BLaER1 treated with 17β-estradiol and CSF1 and Interleukin-3, amounts not matched to agents 10 nM and 100 nM (cell line): ENCODE measurements at regions not wholly inside any gene's neighbourhood (a gene's known extent, or its start where the extent isn't known, plus 50 kb on each side); places are given as distances from the start of the nearest gene placed in this dataset.
A peak's percentile ranks its signal among the peaks of the same experiment; 100 is the strongest.

Source experiments
- H3K27ac ChIP-seq, 11 experiments: shearing (Covaris generic); formaldehyde crosslinking; 2 replicates each; pipeline ENCODE4 v1.8.1; 2022
- H3K27me3 ChIP-seq, 11 experiments: shearing (Covaris generic); formaldehyde crosslinking; 2 replicates each; pipeline ENCODE4 v1.8.1; 2022
- H3K36me3 ChIP-seq, 11 experiments: shearing (Covaris generic); formaldehyde crosslinking; 2 replicates each; pipeline ENCODE4 v1.8.1; 2022
- H3K4me1 ChIP-seq, 10 experiments: shearing (Covaris generic); formaldehyde crosslinking; 2 replicates each; pipeline ENCODE4 v1.8.1; 2022
- H3K4me2 ChIP-seq, 11 experiments: shearing (Covaris generic); formaldehyde crosslinking; 2 replicates each; pipeline ENCODE4 v1.8.1; 2022
- H3K4me3 ChIP-seq, 10 experiments: shearing (Covaris generic); formaldehyde crosslinking; 2 replicates each; pipeline ENCODE4 v1.8.1; 2022
- H3K9ac ChIP-seq, 11 experiments: shearing (Covaris generic); formaldehyde crosslinking; 2 replicates each; pipeline ENCODE4 v1.8.1; 2022
- H3K9me3 ChIP-seq, 11 experiments: shearing (Covaris generic); formaldehyde crosslinking; replicated peaks in 1 of 11; 2 replicates each; pipeline ENCODE4 v1.8.1; 2022
- H4K20me1 ChIP-seq, 11 experiments: shearing (Covaris generic); formaldehyde crosslinking; 2 replicates each; pipeline ENCODE4 v1.8.1; 2022
- Cebpa-rat ChIP-seq, 11 experiments: shearing (Covaris generic); IDR thresholded peaks; 2 replicates each; pipeline ENCODE4 v1.8.1; 2022

- H3K36me3 ChIP-seq, result no peaks in the 10 kb centered on the region
- no peak overlapping the region for H3K27ac ChIP-seq
- H3K9me3 ChIP-seq, result peaks cover 0 to 35% (median 4%) of the 10 kb centered on the region in 11 experiments; a peak in 12 of 22 replicates
- H4K20me1 ChIP-seq, result no peaks in the 10 kb centered on the region
- no peak overlapping the region for H3K4me3 ChIP-seq
- peaks cover 0 to 4% (median 0%) of the 10 kb centered on the region in 10 experiments; a peak in 3 of 20 replicates for H3K4me1 ChIP-seq
- no peak for TF ChIP-seq Cebpa-rat (IDR thresholded peaks at IDR 0.05)
- H3K27me3 ChIP-seq, result no peaks in the 10 kb centered on the region
- H3K9ac ChIP-seq, result no peak overlapping the region
- H3K4me2 ChIP-seq, result no peak overlapping the region
These were observed 275.7 kb upstream of the P2RY1 start for GRCh38 chr3:152559246-152559645.

- TF ChIP-seq Cebpa-rat (IDR thresholded peaks at IDR 0.05), result no peak
- Histone ChIP-seq H3K9me3 (peaks cover 0 to 8% (median 0%) of the 10 kb centered on the region in 11 experiments; a peak in 2 of 22 replicates), H3K9ac (no peak overlapping the region)
These were observed 270.5 kb upstream of the P2RY1 start for GRCh38 chr3:152564459-152564858.

GRCh38 chr3:152574461-152575079 lies 260.4 kb upstream of the P2RY1 start:
- Histone ChIP-seq H3K9ac (no peak overlapping the region), H3K4me1 (no peaks in the 10 kb centered on the region), H4K20me1 (no peaks in the 10 kb centered on the region), H3K36me3 (no peaks in the 10 kb centered on the region), H3K4me2 (no peak overlapping the region), H3K4me3 (no peak overlapping the region), H3K27me3 (no peaks in the 10 kb centered on the region), H3K27ac (no peak overlapping the region), H3K9me3 (no peaks in the 10 kb centered on the region)
- TF ChIP-seq Cebpa-rat (IDR thresholded peaks at IDR 0.05), result no peak

More at GRCh38 chr3:152564459-152564858, 270.5 kb upstream of the P2RY1 start:
- Histone ChIP-seq H3K4me3 (no peak overlapping the region), H3K36me3 (no peaks in the 10 kb centered on the region), H3K4me2 (no peak overlapping the region), H3K27ac (no peak overlapping the region), H3K27me3 (no peaks in the 10 kb centered on the region), H3K4me1 (no peaks in the 10 kb centered on the region), H4K20me1 (no peaks in the 10 kb centered on the region)

- Histone ChIP-seq H3K9me3 (no peaks in the 10 kb centered on the region), H3K9ac (no peak overlapping the region), H3K27ac (no peak overlapping the region), H3K4me1 (peaks cover 0 to 6% (median 0%) of the 10 kb centered on the region in 10 experiments; a peak in 3 of 20 replicates), H3K4me2 (no peak overlapping the region), H3K4me3 (no peak overlapping the region), H3K36me3 (no peaks in the 10 kb centered on the region), H4K20me1 (no peaks in the 10 kb centered on the region), H3K27me3 (no peaks in the 10 kb centered on the region)
- TF ChIP-seq Cebpa-rat (IDR thresholded peaks at IDR 0.05), result no peak
These were observed 256.2 kb upstream of the P2RY1 start for GRCh38 chr3:152578769-152579168.

- H3K27me3 ChIP-seq, result no peaks in the 10 kb centered on the region
- no peak for TF ChIP-seq Cebpa-rat (IDR thresholded peaks at IDR 0.05)
- H3K9ac ChIP-seq, result no peak overlapping the region
- H3K4me2 ChIP-seq, result peak overlapping the region in 3 of 11 experiments; percentile 4 to 24 (median 23); a peak in 3 of 22 replicates
- peaks cover 0 to 6% (median 0%) of the 10 kb centered on the region in 10 experiments; a peak in 3 of 20 replicates for H3K4me1 ChIP-seq
- no peaks in the 10 kb centered on the region for H3K9me3 ChIP-seq
- H4K20me1 ChIP-seq, result no peaks in the 10 kb centered on the region
- H3K4me3 ChIP-seq, result no peak overlapping the region
- no peaks in the 10 kb centered on the region for H3K36me3 ChIP-seq
- H3K27ac ChIP-seq, result no peak overlapping the region
These were observed 253.0 kb upstream of the P2RY1 start for GRCh38 chr3:152581951-152582350.

GRCh38 chr3:152583963-152584362 lies 251.0 kb upstream of the P2RY1 start:
- no peak overlapping the region for H3K4me2 ChIP-seq
- H3K9me3 ChIP-seq, result no peaks in the 10 kb centered on the region
- no peak overlapping the region for H3K27ac ChIP-seq
- peaks cover 0 to 6% (median 0%) of the 10 kb centered on the region in 10 experiments; a peak in 3 of 20 replicates for H3K4me1 ChIP-seq
- no peak overlapping the region for H3K9ac ChIP-seq
- H3K4me3 ChIP-seq, result no peak overlapping the region
- no peak for TF ChIP-seq Cebpa-rat (IDR thresholded peaks at IDR 0.05)
- H3K27me3 ChIP-seq, result no peaks in the 10 kb centered on the region
- no peaks in the 10 kb centered on the region for H4K20me1 ChIP-seq
- H3K36me3 ChIP-seq, result no peaks in the 10 kb centered on the region

GRCh38 chr3:152586974-152587373 lies 248.0 kb upstream of the P2RY1 start:
- H4K20me1 ChIP-seq, result no peaks in the 10 kb centered on the region
- peaks cover 0 to 8% (median 4%) of the 10 kb centered on the region in 10 experiments; a peak in 9 of 20 replicates for H3K4me1 ChIP-seq
- H3K9ac ChIP-seq, result no peak overlapping the region
- TF ChIP-seq Cebpa-rat (IDR thresholded peaks at IDR 0.05), result no peak
- H3K36me3 ChIP-seq, result no peaks in the 10 kb centered on the region
- no peaks in the 10 kb centered on the region for H3K27me3 ChIP-seq
- H3K9me3 ChIP-seq, result no peaks in the 10 kb centered on the region
- no peak overlapping the region for H3K4me2 ChIP-seq
- H3K27ac ChIP-seq, result no peak overlapping the region
- no peak overlapping the region for H3K4me3 ChIP-seq

- Histone ChIP-seq H3K9me3 (no peaks in the 10 kb centered on the region), H3K4me1 (peaks cover 0 to 8% (median 2%) of the 10 kb centered on the region in 10 experiments; a peak in 7 of 20 replicates), H3K36me3 (no peaks in the 10 kb centered on the region), H3K4me2 (no peak overlapping the region), H3K27me3 (no peaks in the 10 kb centered on the region), H3K4me3 (no peak overlapping the region), H3K9ac (no peak overlapping the region), H4K20me1 (no peaks in the 10 kb centered on the region), H3K27ac (no peak overlapping the region)
- no peak for TF ChIP-seq Cebpa-rat (IDR thresholded peaks at IDR 0.05)
These were observed 247.1 kb upstream of the P2RY1 start for GRCh38 chr3:152587861-152588260.

- Histone ChIP-seq H3K27me3 (no peaks in the 10 kb centered on the region), H4K20me1 (no peaks in the 10 kb centered on the region), H3K4me1 (peaks cover 0 to 8% (median 2%) of the 10 kb centered on the region in 10 experiments; a peak in 7 of 20 replicates), H3K4me3 (no peak overlapping the region), H3K9me3 (no peaks in the 10 kb centered on the region), H3K27ac (no peak overlapping the region), H3K4me2 (peak overlapping the region in 4 of 11 experiments; percentile 4 to 52 (median 25); a peak in 5 of 22 replicates), H3K36me3 (no peaks in the 10 kb centered on the region), H3K9ac (no peak overlapping the region)
- no peak for TF ChIP-seq Cebpa-rat (IDR thresholded peaks at IDR 0.05)
These were observed 245.3 kb upstream of the P2RY1 start for GRCh38 chr3:152589644-152590043.

- Histone ChIP-seq H4K20me1 (no peaks in the 10 kb centered on the region), H3K4me2 (no peak overlapping the region), H3K9ac (no peak overlapping the region), H3K27me3 (no peaks in the 10 kb centered on the region), H3K9me3 (no peaks in the 10 kb centered on the region), H3K4me3 (no peak overlapping the region), H3K27ac (no peak overlapping the region), H3K4me1 (peaks cover 5 to 19% (median 9%) of the 10 kb centered on the region in 10 experiments), H3K36me3 (no peaks in the 10 kb centered on the region)
- TF ChIP-seq Cebpa-rat (IDR thresholded peaks at IDR 0.05), result no peak
These were observed 243.4 kb upstream of the P2RY1 start for GRCh38 chr3:152591515-152591914.
